Heart left ventricle (tissue), 13 donors: ENCODE measurements at regions not wholly inside any gene's neighbourhood (a gene's known extent, or its start where the extent isn't known, plus 50 kb on each side); places are given as distances from the start of the nearest gene placed in this dataset.

Experiments used
- CTCF ChIP-seq, 12 donors: fragments of 200-600 bp; sonication (generic) in 4 of 12; IDR thresholded peaks; one replicate each; pipeline versions ENCODE4 v1.5.0 to v1.8.0; 2018 to 2022; ENCODE audit warnings: antibody characterized with exemption in 12 of 12, mild to moderate bottlenecking in 5 of 12
- POLR2A ChIP-seq, 2 donors: fragments of 450-650 bp; IDR thresholded peaks; one replicate each; pipeline ENCODE4 v1.6.1; 2017; ENCODE audit warnings: antibody characterized with exemption in 2 of 2, mild to moderate bottlenecking in 2 of 2, moderate library complexity in 2 of 2
- donor health status: ischemic (EF 13 %, LVEDD 7.1; RV severe dilation, severe dysfunction).
- donor health status: DM: no; HTN: yes; CAD: no.
- donor health status: DM: no; HTN: no; CAD: no.
- donor health status: ischemic (EF 25% LVEDD 6.9; RV normal size, moderate dysfunction).
- donor health status: ischemic (EF 25% LVEDD 5.7; RV mildly dilated, moderate dysfunction).
- donor health status: ischemic (EF 35%, LVEDD 5.7; RV mildly dilated, moderate dysfunction).
- donor health status: nonischemic (EF 11% LVEDD 7.7; RV severe dilation, severe dysfunction).
- donor health status: DM: yes; HTN: yes; CAD: no.
- donor health status: PGD.
- donor health status: ischemic (EF 29% LVEDD 5.4; RV normal size, mild dysfunction).
- donor health status: nonischemic (EF 23%, LVEDD 6.1; RV moderate dilation, normal function).

DNA sequence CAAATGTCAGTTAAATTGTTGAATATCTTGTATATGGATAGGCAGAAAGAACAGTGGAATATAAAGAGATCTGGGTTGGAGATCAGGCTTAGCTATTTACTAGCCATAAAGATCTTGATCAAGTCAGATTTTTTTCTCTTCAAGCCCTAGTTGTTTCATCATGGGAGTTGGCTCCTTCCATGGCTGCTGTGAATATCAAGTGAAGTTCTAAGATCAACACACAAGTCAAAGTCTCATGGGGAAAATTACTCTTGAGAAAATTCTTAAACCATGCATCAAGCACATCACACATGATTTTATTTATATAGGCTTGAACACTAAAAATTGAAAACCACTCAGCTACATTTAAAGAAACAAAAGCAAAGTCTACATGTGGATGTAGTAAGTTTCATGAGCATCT lies 79.8 kb downstream of the C1D start:
- TF ChIP-seq CTCF (IDR thresholded peaks at IDR 0.05) (no peak), POLR2A (IDR thresholded peaks at IDR 0.05) (no peak)
